HG02759 (cell line): ENCODE measurements at regions not wholly inside any gene's neighbourhood (a gene's known extent, or its start where the extent isn't known, plus 50 kb on each side); places are given as distances from the start of the nearest gene placed in this dataset.

Experiments
- ATAC-seq: cut with Tn5 transposase; IDR thresholded peaks from one replicate; pipeline ENCODE4 v1.9.1; 2021; ENCODE audit warnings: mild to moderate bottlenecking, moderate library complexity; ENCODE audit not compliant: unreplicated experiment

DNA sequence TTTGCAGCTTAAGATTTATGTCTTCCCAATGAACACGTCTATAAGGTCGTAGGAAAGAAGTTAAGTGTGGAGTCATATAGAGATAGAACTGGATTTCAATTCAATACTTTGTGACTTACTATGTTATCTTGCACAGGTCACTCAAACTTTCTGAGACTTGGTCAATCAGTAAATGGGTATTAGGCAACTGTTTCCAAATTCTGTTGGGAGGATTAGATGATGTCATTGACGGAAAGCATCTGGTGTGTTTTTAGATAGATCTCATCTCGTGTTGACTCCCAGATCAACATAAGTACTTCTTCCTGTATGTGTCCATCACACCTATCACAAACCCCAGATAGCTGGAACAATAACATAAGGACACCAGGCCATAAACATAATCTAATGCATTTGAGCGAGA is 771.1 kb upstream of the FANCL start:
- no peak for ATAC-seq

DNA sequence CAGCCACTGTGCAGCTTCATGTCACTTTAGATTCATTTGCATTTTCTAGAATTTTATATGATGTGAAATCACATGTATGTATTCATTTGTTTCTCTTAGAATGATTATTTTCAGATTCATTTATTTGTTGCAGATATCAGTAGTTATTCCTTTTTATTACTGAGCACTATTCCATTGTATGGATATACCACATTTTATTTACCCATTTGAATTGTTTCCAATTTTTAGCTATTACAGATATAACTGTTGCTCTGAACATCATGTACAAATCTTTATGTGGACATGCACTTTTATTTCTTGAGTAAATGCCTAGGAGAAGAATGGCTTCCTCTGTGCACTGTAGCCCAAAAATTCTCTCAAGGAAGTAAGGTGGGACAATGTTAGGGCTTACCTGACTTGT is 767.8 kb upstream of the FANCL start:
- no peak for ATAC-seq

- ATAC-seq, result no peak
These were observed 764.9 kb upstream of the FANCL start for GRCh38 chr2:59005836-59006615.

- no peak for ATAC-seq
These were observed 763.5 kb upstream of the FANCL start for GRCh38 chr2:59004621-59005020.

DNA sequence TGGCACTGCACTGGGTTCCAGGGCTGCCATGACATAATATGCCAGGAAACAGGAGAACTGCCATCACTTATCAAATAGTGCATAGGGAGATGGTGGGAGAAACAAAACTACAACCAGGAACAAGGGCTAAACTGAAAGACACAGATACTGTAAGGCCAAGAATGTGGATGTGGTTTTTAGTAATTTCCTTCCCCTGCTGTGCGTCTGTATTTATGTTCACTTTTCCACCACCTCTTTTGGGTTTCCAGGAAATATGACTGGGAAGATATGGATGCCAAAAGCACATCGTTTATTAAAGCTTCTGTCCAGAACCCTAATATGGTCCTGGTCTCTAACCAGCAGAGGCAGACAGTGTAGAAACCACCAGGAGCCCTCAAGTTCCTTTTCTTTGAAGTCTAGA is 759.7 kb upstream of the FANCL start:
- ATAC-seq, result no peak

DNA sequence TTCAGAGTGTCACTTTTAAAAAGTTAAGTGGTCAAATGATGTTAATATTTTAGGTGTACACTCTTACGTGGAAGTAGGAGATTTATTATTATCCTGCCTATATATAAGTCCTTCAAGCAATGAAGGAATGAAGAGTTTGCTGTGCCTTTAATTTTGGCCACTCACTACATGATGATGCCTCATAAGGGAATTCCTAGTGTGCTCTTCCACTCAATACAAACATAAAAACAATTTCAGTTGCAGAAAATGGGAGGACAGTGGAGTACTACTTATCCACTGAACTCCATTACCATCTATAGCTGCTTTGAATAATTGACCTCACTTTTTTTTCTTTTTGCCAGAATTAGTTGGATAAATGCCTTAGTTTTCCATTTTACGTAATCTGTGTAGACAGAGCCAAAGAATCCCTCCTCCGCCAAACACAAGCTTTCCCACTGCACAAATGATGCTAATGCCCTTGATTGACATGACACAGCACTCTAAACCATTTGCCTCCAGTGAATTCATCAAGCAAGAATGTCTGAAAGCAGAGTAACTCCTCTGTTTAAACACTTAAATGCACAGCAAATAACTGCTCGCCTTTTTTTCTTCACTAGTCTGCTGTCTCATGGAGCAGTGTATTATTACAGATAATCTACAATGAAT is 751.1 kb upstream of the FANCL start:
- ATAC-seq, result no peak

- ATAC-seq, result no peak
These were observed 750.2 kb upstream of the FANCL start for GRCh38 chr2:58991357-58991756.

DNA sequence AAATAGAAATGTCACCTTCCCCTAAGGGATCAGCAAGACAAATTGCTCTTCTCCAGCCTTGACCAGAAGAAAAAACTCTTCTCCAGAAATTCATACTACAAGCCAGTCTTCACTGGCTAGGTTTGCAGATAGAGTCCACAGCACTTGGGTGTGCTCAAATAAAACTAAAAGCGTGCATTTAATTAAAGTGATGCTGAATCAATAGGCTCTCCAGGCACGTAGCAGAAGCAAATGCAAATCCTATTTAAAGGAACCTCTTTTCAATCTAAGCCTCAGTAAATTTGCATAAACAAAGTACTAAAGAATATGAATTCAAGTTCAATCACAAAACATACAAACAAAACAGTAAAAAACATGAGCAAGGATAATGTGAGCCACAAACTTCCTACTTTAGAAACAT is 744.4 kb upstream of the FANCL start:
- ATAC-seq, result no peak

DNA sequence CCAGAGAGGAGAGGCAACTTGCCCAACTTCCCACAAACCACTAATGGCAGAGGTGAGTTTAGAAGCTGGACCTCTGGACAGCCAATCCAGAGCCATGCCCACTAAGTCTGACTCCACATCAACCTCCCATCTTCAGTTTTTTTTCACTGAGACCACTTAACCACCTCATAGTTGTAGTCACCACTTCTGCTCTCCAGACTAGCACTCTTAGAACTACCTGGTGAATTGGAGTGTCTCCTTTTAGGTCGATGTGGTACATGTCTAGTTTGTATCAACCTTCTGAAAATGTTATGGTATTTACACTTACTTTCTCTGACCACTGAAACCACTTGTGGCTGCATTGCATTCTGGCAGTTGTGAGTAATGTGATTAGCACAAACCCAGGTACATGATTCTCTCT is 743.6 kb upstream of the FANCL start:
- ATAC-seq, result no peak

- ATAC-seq, result no peak
These were observed 742.0 kb upstream of the FANCL start for GRCh38 chr2:58983111-58983510.

DNA sequence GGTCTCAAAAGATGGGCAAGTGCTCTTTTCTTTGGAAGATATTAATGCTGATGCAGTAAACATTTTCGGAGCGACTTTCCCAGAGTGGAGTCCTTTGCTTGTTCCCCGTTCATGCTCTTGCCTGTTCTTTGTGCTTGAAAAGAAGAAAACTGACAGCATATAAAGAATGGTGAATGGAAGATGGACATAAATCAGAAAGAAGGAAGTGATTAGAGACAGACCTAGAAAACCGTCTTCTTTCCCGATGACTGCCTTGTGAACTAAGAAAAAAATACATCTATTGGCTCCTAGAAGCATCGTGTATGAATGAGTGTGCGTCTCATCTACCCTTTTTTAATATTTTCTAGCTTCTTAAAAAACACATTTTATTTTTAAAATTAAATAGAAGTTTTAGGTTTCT is 740.1 kb upstream of the FANCL start:
- ATAC-seq, result no peak

GRCh38 chr2:58976375-58977071 is 735.4 kb upstream of the FANCL start:
- no peak for ATAC-seq

- no peak for ATAC-seq
These were observed 733.8 kb upstream of the FANCL start for GRCh38 chr2:58974881-58975280.

GRCh38 chr2:58974426-58974825 is 733.3 kb upstream of the FANCL start:
- ATAC-seq, result no peak

DNA sequence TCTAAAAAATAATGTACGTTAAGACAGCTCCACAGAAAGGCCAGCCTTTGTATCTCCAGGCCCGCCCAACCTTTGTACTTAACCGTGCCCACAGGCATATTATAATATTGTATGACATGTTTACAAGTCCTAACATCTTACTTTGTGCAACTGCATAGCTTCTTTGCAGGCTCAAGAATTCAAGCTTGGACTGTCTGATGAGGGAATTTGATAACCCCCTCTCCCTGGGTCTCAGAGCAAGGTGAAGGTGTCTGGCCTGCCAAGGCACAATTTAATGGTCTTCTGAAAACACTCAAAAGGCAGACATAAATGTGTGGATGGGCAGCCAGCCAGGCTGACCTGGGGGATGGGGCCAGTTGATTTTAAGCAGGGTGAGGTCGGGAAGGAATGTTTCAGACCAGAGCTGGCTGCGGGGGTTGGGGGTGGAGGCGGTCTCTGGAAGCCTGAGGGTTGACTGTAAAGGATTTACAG is 732.7 kb upstream of the FANCL start:
- ATAC-seq, result no peak

GRCh38 chr2:58972737-58973136 is 731.6 kb upstream of the FANCL start:
- ATAC-seq, result no peak

- ATAC-seq, result no peak
These were observed 730.6 kb upstream of the FANCL start for GRCh38 chr2:58971511-58972360.

GRCh38 chr2:58970365-58970764 is 729.2 kb upstream of the FANCL start:
- no peak for ATAC-seq

GRCh38 chr2:58968885-58969284 is 727.8 kb upstream of the FANCL start:
- no peak for ATAC-seq

- ATAC-seq, result no peak
These were observed 726.6 kb upstream of the FANCL start for GRCh38 chr2:58967736-58968135.

DNA sequence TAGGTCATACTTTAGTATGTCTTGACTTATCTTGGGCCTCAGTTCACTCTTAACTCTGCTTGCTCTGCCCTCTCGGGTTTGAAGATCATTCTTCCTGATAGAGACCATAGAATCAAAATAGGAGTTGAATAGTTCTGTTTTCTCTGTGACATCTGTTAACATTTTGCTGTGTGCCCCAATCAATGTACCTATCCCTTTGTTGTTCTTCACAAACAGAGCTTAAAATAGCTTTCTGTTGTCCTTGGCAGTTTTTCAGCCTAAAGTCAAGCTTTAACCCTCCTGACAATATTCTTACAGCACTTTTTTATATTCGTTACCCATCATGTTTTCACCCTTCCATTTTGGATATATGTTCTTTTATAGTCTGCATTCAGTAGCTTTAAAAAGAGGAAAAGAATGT is 724.5 kb upstream of the FANCL start:
- ATAC-seq, result no peak
